ENCODE measurements at regions not wholly inside any gene's neighbourhood (a gene's known extent, or its start where the extent isn't known, plus 50 kb on each side); places are given as distances from the start of the nearest gene placed in this dataset.

- Histone ChIP-seq H3K27ac (no peak overlapping the region), H3K4me3 (no peak overlapping the region), H3K9me3 (no peaks in the 10 kb centered on the region), H3K36me3 (no peaks in the 10 kb centered on the region), H3K27me3 (peaks cover 11% of the 10 kb centered on the region), H3K4me1 (peaks cover 7% of the 10 kb centered on the region)
- peak in 1 of 2 donors; percentile 43 for DNase-seq (ENCODE audit: low spot score in 2 of 2)
- TF ChIP-seq EP300 (IDR thresholded peaks at IDR 0.05) (no peak), CTCF (IDR thresholded peaks at IDR 0.05) (no peak), POLR2A (IDR thresholded peaks at IDR 0.05) (no peak), POLR2AphosphoS5 (IDR thresholded peaks at IDR 0.05) (no peak)
- WGBS: 64% methylated on average over 13 of the region's 13 CpGs
Observed at GRCh38 chr11:116180806-116181600, 591.8 kb downstream of the BUD13 start.

- H3K9me3 ChIP-seq: no peaks in the 10 kb centered on the region
- H3K27me3 ChIP-seq: peaks cover 14% of the 10 kb centered on the region
- no peak for TF ChIP-seq POLR2A (IDR thresholded peaks at IDR 0.05)
- TF ChIP-seq CTCF (IDR thresholded peaks at IDR 0.05): no peak
- no peak for TF ChIP-seq EP300 (IDR thresholded peaks at IDR 0.05)
- TF ChIP-seq POLR2AphosphoS5 (IDR thresholded peaks at IDR 0.05): no peak
- peak in 1 of 2 donors; percentile 34 for DNase-seq (ENCODE audit: low spot score in 2 of 2)
- WGBS: 94% methylated on average over 3 of the region's 3 CpGs
- H3K4me3 ChIP-seq: no peak overlapping the region
- H3K27ac ChIP-seq: no peak overlapping the region
- H3K4me1 ChIP-seq: peaks cover 7% of the 10 kb centered on the region
- H3K36me3 ChIP-seq: no peaks in the 10 kb centered on the region
Observed at GRCh38 chr11:116179401-116179800, 593.4 kb downstream of the BUD13 start.

- TF ChIP-seq POLR2AphosphoS5 (IDR thresholded peaks at IDR 0.05) (no peak), POLR2A (IDR thresholded peaks at IDR 0.05) (no peak), EP300 (IDR thresholded peaks at IDR 0.05) (no peak), CTCF (IDR thresholded peaks at IDR 0.05) (no peak)
- Histone ChIP-seq H3K4me1 (peaks cover 7% of the 10 kb centered on the region), H3K27me3 (peaks cover 19% of the 10 kb centered on the region), H3K9me3 (no peaks in the 10 kb centered on the region), H3K36me3 (no peaks in the 10 kb centered on the region), H3K4me3 (no peak overlapping the region), H3K27ac (no peak overlapping the region)
- no peak for DNase-seq (ENCODE audit: low spot score in 2 of 2)
- 93% methylated on average over 4 of the region's 4 CpGs for WGBS
Observed at GRCh38 chr11:116177521-116178210, 595.1 kb downstream of the BUD13 start.

GRCh38 chr11:116176484-116177005 lies 596.2 kb downstream of the BUD13 start:
- Histone ChIP-seq H3K27ac (no peak overlapping the region), H3K9me3 (no peaks in the 10 kb centered on the region), H3K27me3 (peaks cover 19% of the 10 kb centered on the region), H3K36me3 (no peaks in the 10 kb centered on the region), H3K4me1 (peaks cover 7% of the 10 kb centered on the region), H3K4me3 (no peak overlapping the region)
- no peak for DNase-seq (ENCODE audit: low spot score in 2 of 2)
- TF ChIP-seq CTCF (IDR thresholded peaks at IDR 0.05) (no peak), EP300 (IDR thresholded peaks at IDR 0.05) (no peak), POLR2A (IDR thresholded peaks at IDR 0.05) (no peak), POLR2AphosphoS5 (IDR thresholded peaks at IDR 0.05) (no peak)
- 80% methylated on average over 6 of the region's 6 CpGs for WGBS

GRCh38 chr11:116175707-116176106 lies 597.1 kb downstream of the BUD13 start:
- DNase-seq (ENCODE audit: low spot score in 2 of 2): no peak

More at GRCh38 chr11:116175707-116176106, 597.1 kb downstream of the BUD13 start:
- WGBS: 78% methylated on average over 7 of the region's 7 CpGs
- Histone ChIP-seq H3K4me1 (peaks cover 5% of the 10 kb centered on the region), H3K4me3 (no peak overlapping the region), H3K36me3 (no peaks in the 10 kb centered on the region), H3K27me3 (peaks cover 19% of the 10 kb centered on the region), H3K27ac (no peak overlapping the region), H3K9me3 (no peaks in the 10 kb centered on the region)
- TF ChIP-seq CTCF (IDR thresholded peaks at IDR 0.05) (no peak), POLR2AphosphoS5 (IDR thresholded peaks at IDR 0.05) (no peak)

Measured in suprapubic skin (tissue), 4 donors.